H9 (cell line): ENCODE measurements at regions not wholly inside any gene's neighbourhood (a gene's known extent, or its start where the extent isn't known, plus 50 kb on each side); places are given as distances from the start of the nearest gene placed in this dataset.

Experiments used
- DNase-seq: peaks from one replicate; pipeline ENCODE4 v3.0.0-alpha.2; 2017
- H2AFZ ChIP-seq: one replicate; pipeline ENCODE4 v1.6.1; 2013; ENCODE audit warnings: mild to moderate bottlenecking, low read length, control low read depth, moderate library complexity
- H2AK5ac ChIP-seq: 2 replicates; pipeline ENCODE4 v1.6.1; 2013; ENCODE audit warnings: low read length, control low read depth, mixed read lengths; ENCODE audit not compliant: insufficient read length
- H2BK120ac ChIP-seq: one replicate; pipeline ENCODE4 v1.6.1; 2013; ENCODE audit warnings: low read depth, mild to moderate bottlenecking, low read length, control low read depth, inconsistent platforms; ENCODE audit not compliant: poor library complexity, severe bottlenecking
- H2BK12ac ChIP-seq: 2 replicates; pipeline ENCODE4 v1.6.1; 2013; ENCODE audit warnings: low read length, control low read depth, mixed read lengths, low read depth; ENCODE audit not compliant: insufficient read length
- H2BK15ac ChIP-seq: 2 replicates; pipeline ENCODE4 v1.6.1; 2013; ENCODE audit warnings: low read depth, low read length, control low read depth
- H2BK20ac ChIP-seq: one replicate; pipeline ENCODE4 v1.6.1; 2013; ENCODE audit warnings: low read depth, mild to moderate bottlenecking, low read length, control low read depth, inconsistent platforms; ENCODE audit not compliant: poor library complexity, severe bottlenecking
- H2BK5ac ChIP-seq: 2 replicates; pipeline ENCODE4 v1.6.1; 2013; ENCODE audit warnings: low read length, control low read depth, mixed read lengths; ENCODE audit not compliant: insufficient read length
- H3K14ac ChIP-seq: 2 replicates; pipeline ENCODE4 v1.6.1; 2013; ENCODE audit warnings: low read length, control low read depth; ENCODE audit not compliant: insufficient read depth
- H3K18ac ChIP-seq: 2 replicates; pipeline ENCODE4 v1.6.1; 2013; ENCODE audit warnings: low read depth, mild to moderate bottlenecking, mixed read lengths, low read length, control low read depth; ENCODE audit not compliant: insufficient read length
- H3K23ac ChIP-seq: 2 replicates; pipeline ENCODE4 v1.6.1; 2013; ENCODE audit warnings: low read length, control low read depth, mixed read lengths, low read depth; ENCODE audit not compliant: insufficient read length
- H3K23me2 ChIP-seq: 2 replicates; pipeline ENCODE4 v1.6.1; 2013; ENCODE audit warnings: low read depth, mild to moderate bottlenecking, mixed read lengths, low read length, control low read depth; ENCODE audit not compliant: insufficient read length, poor library complexity, severe bottlenecking
- H3K27ac ChIP-seq: 2 replicates; pipeline ENCODE4 v1.5.1; 2013; ENCODE audit warnings: low read length, control low read depth, mixed read lengths, low read depth; ENCODE audit not compliant: insufficient read length
- H3K27me3 ChIP-seq: 2 replicates; pipeline ENCODE4 v1.6.1; 2013; ENCODE audit warnings: low read length, control low read depth, inconsistent platforms; ENCODE audit not compliant: insufficient read depth
- H3K4ac ChIP-seq: 2 replicates; pipeline ENCODE4 v1.6.1; 2013; ENCODE audit warnings: low read depth, mild to moderate bottlenecking, control low read depth, inconsistent platforms, low read length, moderate library complexity
- H3K4me1 ChIP-seq: 2 replicates; pipeline ENCODE4 v1.6.1; 2013; ENCODE audit warnings: low read length, control low read depth, inconsistent platforms; ENCODE audit not compliant: insufficient read depth
- H3K4me2 ChIP-seq: 2 replicates; pipeline ENCODE4 v1.6.1; 2013; ENCODE audit warnings: low read length, control low read depth, mixed read lengths; ENCODE audit not compliant: insufficient read length, insufficient read depth
- H3K56ac ChIP-seq: 2 replicates; pipeline ENCODE4 v1.6.1; 2013; ENCODE audit warnings: low read depth, mild to moderate bottlenecking, mixed read lengths, low read length, control low read depth; ENCODE audit not compliant: insufficient read length
- H3K79me1 ChIP-seq: 2 replicates; pipeline ENCODE4 v1.6.1; 2013; ENCODE audit warnings: low read depth, mild to moderate bottlenecking, moderate library complexity, low read length, control low read depth, inconsistent platforms; ENCODE audit not compliant: insufficient read depth, poor library complexity, severe bottlenecking
- H3K79me2 ChIP-seq: 2 replicates; pipeline ENCODE4 v1.6.1; 2013; ENCODE audit warnings: low read length, control low read depth, inconsistent platforms; ENCODE audit not compliant: insufficient read depth
- H3K9ac ChIP-seq: 2 replicates; pipeline ENCODE4 v1.6.1; 2013; ENCODE audit warnings: low read length, control low read depth, mixed read lengths; ENCODE audit not compliant: insufficient read length; ENCODE audit errors: extremely low read depth
- H3K9me3 ChIP-seq: one replicate; pipeline ENCODE4 v1.6.1; 2013; ENCODE audit warnings: low read depth, low read length, inconsistent platforms; ENCODE audit not compliant: control insufficient read depth
- H3T11ph ChIP-seq: one replicate; pipeline ENCODE4 v1.6.1; 2013; ENCODE audit warnings: mild to moderate bottlenecking, low read length, control low read depth, inconsistent platforms
- H4K20me1 ChIP-seq: one replicate; pipeline ENCODE4 v1.6.1; 2013; ENCODE audit not compliant: control insufficient read depth, insufficient read length, insufficient read depth
- H4K5ac ChIP-seq: 2 replicates; pipeline ENCODE4 v1.6.1; 2013; ENCODE audit warnings: low read depth, mild to moderate bottlenecking, mixed read lengths, low read length, control low read depth; ENCODE audit not compliant: insufficient read length
- H4K8ac ChIP-seq: replicated peaks from 2 replicates; pipeline ENCODE4 v1.6.1; 2013; ENCODE audit warnings: low read length, control low read depth, mixed read lengths, low read depth; ENCODE audit not compliant: insufficient read length
- H4K91ac ChIP-seq: 2 replicates; pipeline ENCODE4 v1.6.1; 2013; ENCODE audit warnings: low read depth, mild to moderate bottlenecking, moderate library complexity, mixed read lengths, low read length, control low read depth; ENCODE audit not compliant: insufficient read length
- H3K27ac Mint-ChIP-seq, 3 experiments: 2 replicates in 2 of 3; 3 replicates in 1 of 3; pipeline ENCODE4 v1.8.0; 2020 to 2021; ENCODE audit warnings: mixed read lengths in 3 of 3, mild to moderate bottlenecking in 1 of 3, moderate library complexity in 1 of 3
- H3K27me3 Mint-ChIP-seq: 2 replicates; pipeline ENCODE4 v1.8.0; 2021; ENCODE audit warnings: low read depth, mild to moderate bottlenecking, moderate library complexity, mixed read lengths
- H3K36me3 Mint-ChIP-seq, 3 experiments: 2 replicates in 2 of 3; 3 replicates in 1 of 3; pipeline ENCODE4 v1.8.0; 2020 to 2021; ENCODE audit warnings: low read depth in 3 of 3, mixed read lengths in 3 of 3; ENCODE audit not compliant: insufficient read depth in 1 of 3
- H3K4me1 Mint-ChIP-seq, 2 experiments: 2 replicates each; pipeline ENCODE4 v1.8.0; 2020; ENCODE audit warnings: mixed read lengths in 2 of 2
- H3K4me3 Mint-ChIP-seq, 2 experiments: 2 replicates in 1 of 2; 3 replicates in 1 of 2; pipeline ENCODE4 v1.8.0; 2020 to 2021; ENCODE audit warnings: mild to moderate bottlenecking in 2 of 2, mixed read lengths in 2 of 2, moderate library complexity in 1 of 2
- H3K9me3 Mint-ChIP-seq, 2 experiments: 2 replicates in 1 of 2; 3 replicates in 1 of 2; pipeline ENCODE4 v1.8.0; 2020; ENCODE audit warnings: mild to moderate bottlenecking in 2 of 2, mixed read lengths in 2 of 2, moderate library complexity in 1 of 2
- WGBS: extraction: QIAGEN DNeasy Blood & Tissue Kit; methylation state at CpG from one replicate; pipeline ENCODE4 v1.1.7; 2013; ENCODE audit warnings: missing lambda C conversion rate, low lambda C conversion rate, mixed read lengths; ENCODE audit not compliant: insufficient read length; ENCODE audit errors: extremely low coverage; 5-methylcytosine and 5-hydroxymethylcytosine counted together
- TF ChIP-seq, protein P1 (sequence below): fragments of 200-600 bp; sonication (generic); conservative IDR thresholded peaks from 3 replicates; pipeline ENCODE4 v1.8.0; 2021; ENCODE audit warnings: antibody characterized with exemption, mild to moderate bottlenecking

DNA sequence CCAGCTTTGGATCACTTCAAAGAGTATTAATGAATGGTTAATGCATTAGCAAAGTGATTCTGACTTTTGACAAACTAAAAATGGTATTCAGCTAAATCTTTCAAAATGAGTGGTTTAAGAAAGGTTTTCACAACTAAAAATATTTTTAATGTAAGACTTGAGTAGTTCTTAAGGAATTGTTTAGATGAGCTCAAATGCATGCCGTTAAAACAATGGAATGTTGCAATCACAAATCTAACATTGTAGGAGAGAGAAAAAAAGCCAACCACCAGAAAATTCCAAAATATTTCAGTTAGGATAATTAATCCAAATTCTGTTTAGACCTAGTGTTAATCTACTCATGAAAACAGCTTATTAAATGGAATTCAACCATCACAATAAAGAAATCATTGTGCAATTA, 1044.8 kb upstream of the SLC10A2 start:
- no peak overlapping the region for H3K56ac ChIP-seq
- H3K4me1 ChIP-seq, result no peaks in the 10 kb centered on the region
- H2BK20ac ChIP-seq, result no peak overlapping the region
- H3K23ac ChIP-seq, result no peak overlapping the region
- no peak overlapping the region for H2AFZ ChIP-seq
- H3K9ac ChIP-seq, result no peak overlapping the region
- no peaks in the 10 kb centered on the region for H3K79me1 ChIP-seq
- no peaks in the 10 kb centered on the region for H3K4me1 Mint-ChIP-seq
- no peaks in the 10 kb centered on the region for H3K79me2 ChIP-seq
- no peak overlapping the region for H3K4ac ChIP-seq
- peaks cover 13 to 27% (median 20%) of the 10 kb centered on the region in 3 experiments for H3K36me3 Mint-ChIP-seq
- H3K9me3 ChIP-seq, result no peaks in the 10 kb centered on the region
- H3K9me3 Mint-ChIP-seq, result peaks cover 23 to 24% of the 10 kb centered on the region in 2 experiments
- H3K27me3 ChIP-seq, result no peaks in the 10 kb centered on the region
- no peak overlapping the region for H3K18ac ChIP-seq
- H3K27ac ChIP-seq, result no peak overlapping the region
- H3K23me2 ChIP-seq, result no peaks in the 10 kb centered on the region
- no peak overlapping the region for H4K5ac ChIP-seq
- no peak overlapping the region for H4K91ac ChIP-seq
- H3K4me2 ChIP-seq, result no peak overlapping the region
- no peak overlapping the region for H3K27ac Mint-ChIP-seq
- DNase-seq, result no peak
- no peak overlapping the region for H2BK15ac ChIP-seq
- H3K14ac ChIP-seq, result no peak overlapping the region
- H2AK5ac ChIP-seq, result no peak overlapping the region
- H2BK5ac ChIP-seq, result no peak overlapping the region
- no peak overlapping the region for H3T11ph ChIP-seq
- no CpG with 5 or more reads among the region's 1 CpG for WGBS
- H3K27me3 Mint-ChIP-seq, result no peaks in the 10 kb centered on the region
- H2BK12ac ChIP-seq, result no peak overlapping the region
- no peak overlapping the region for H4K8ac ChIP-seq
- H4K20me1 ChIP-seq, result no peaks in the 10 kb centered on the region
- TF ChIP-seq, protein P1, sequence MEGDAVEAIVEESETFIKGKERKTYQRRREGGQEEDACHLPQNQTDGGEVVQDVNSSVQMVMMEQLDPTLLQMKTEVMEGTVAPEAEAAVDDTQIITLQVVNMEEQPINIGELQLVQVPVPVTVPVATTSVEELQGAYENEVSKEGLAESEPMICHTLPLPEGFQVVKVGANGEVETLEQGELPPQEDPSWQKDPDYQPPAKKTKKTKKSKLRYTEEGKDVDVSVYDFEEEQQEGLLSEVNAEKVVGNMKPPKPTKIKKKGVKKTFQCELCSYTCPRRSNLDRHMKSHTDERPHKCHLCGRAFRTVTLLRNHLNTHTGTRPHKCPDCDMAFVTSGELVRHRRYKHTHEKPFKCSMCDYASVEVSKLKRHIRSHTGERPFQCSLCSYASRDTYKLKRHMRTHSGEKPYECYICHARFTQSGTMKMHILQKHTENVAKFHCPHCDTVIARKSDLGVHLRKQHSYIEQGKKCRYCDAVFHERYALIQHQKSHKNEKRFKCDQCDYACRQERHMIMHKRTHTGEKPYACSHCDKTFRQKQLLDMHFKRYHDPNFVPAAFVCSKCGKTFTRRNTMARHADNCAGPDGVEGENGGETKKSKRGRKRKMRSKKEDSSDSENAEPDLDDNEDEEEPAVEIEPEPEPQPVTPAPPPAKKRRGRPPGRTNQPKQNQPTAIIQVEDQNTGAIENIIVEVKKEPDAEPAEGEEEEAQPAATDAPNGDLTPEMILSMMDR, result no peak
- no peak overlapping the region for H3K4me3 Mint-ChIP-seq
- no peak overlapping the region for H2BK120ac ChIP-seq
